ENCODE measurements at regions not wholly inside any gene's neighbourhood (a gene's known extent, or its start where the extent isn't known, plus 50 kb on each side); places are given as distances from the start of the nearest gene placed in this dataset.

- Histone ChIP-seq H3K9ac (ENCODE audit: low read depth, low read length) (no peak overlapping the region), H3K4me1 (ENCODE audit: control insufficient read depth, insufficient read depth, low read length) (no peaks in the 10 kb centered on the region), H3K36me3 (ENCODE audit: control insufficient read depth, insufficient read depth, low read length) (no peaks in the 10 kb centered on the region), H3K27me3 (ENCODE audit: control insufficient read depth, insufficient read depth, low read length) (no peaks in the 10 kb centered on the region), H3K4me3 (ENCODE audit: low read depth, low read length) (no peak overlapping the region), H3K9me3 (ENCODE audit: control insufficient read depth, insufficient read depth, low read length) (no peaks in the 10 kb centered on the region)
These were observed 92.6 kb downstream of the UNCX start for GRCh38 chr7:1325246-1325645.

- Histone ChIP-seq H3K4me1 (ENCODE audit: control insufficient read depth, insufficient read depth, low read length) (no peaks in the 10 kb centered on the region), H3K36me3 (ENCODE audit: control insufficient read depth, insufficient read depth, low read length) (no peaks in the 10 kb centered on the region), H3K4me3 (ENCODE audit: low read depth, low read length) (no peak overlapping the region), H3K9ac (ENCODE audit: low read depth, low read length) (no peak overlapping the region), H3K27me3 (ENCODE audit: control insufficient read depth, insufficient read depth, low read length) (no peaks in the 10 kb centered on the region), H3K9me3 (ENCODE audit: control insufficient read depth, insufficient read depth, low read length) (no peaks in the 10 kb centered on the region)
These were observed 93.2 kb downstream of the UNCX start for GRCh38 chr7:1325646-1326510.

- H3K4me3 ChIP-seq (ENCODE audit: low read depth, low read length): no peak overlapping the region
- no peaks in the 10 kb centered on the region for H3K36me3 ChIP-seq (ENCODE audit: control insufficient read depth, insufficient read depth, low read length)
- H3K9ac ChIP-seq (ENCODE audit: low read depth, low read length): no peak overlapping the region
- H3K9me3 ChIP-seq (ENCODE audit: control insufficient read depth, insufficient read depth, low read length): no peaks in the 10 kb centered on the region
- no peaks in the 10 kb centered on the region for H3K27me3 ChIP-seq (ENCODE audit: control insufficient read depth, insufficient read depth, low read length)
- H3K4me1 ChIP-seq (ENCODE audit: control insufficient read depth, insufficient read depth, low read length): no peaks in the 10 kb centered on the region
These were observed 93.8 kb downstream of the UNCX start for GRCh38 chr7:1326511-1326785.

GRCh38 chr7:1329261-1329660, 96.6 kb downstream of the UNCX start:
- Histone ChIP-seq H3K9me3 (ENCODE audit: control insufficient read depth, insufficient read depth, low read length) (no peaks in the 10 kb centered on the region), H3K9ac (ENCODE audit: low read depth, low read length) (no peak overlapping the region), H3K36me3 (ENCODE audit: control insufficient read depth, insufficient read depth, low read length) (no peaks in the 10 kb centered on the region), H3K4me3 (ENCODE audit: low read depth, low read length) (no peak overlapping the region), H3K27me3 (ENCODE audit: control insufficient read depth, insufficient read depth, low read length) (no peaks in the 10 kb centered on the region), H3K4me1 (ENCODE audit: control insufficient read depth, insufficient read depth, low read length) (no peaks in the 10 kb centered on the region)

- no peaks in the 10 kb centered on the region for H3K9me3 ChIP-seq (ENCODE audit: control insufficient read depth, insufficient read depth, low read length)
- no peak overlapping the region for H3K4me3 ChIP-seq (ENCODE audit: low read depth, low read length)
- H3K36me3 ChIP-seq (ENCODE audit: control insufficient read depth, insufficient read depth, low read length): no peaks in the 10 kb centered on the region
- no peaks in the 10 kb centered on the region for H3K27me3 ChIP-seq (ENCODE audit: control insufficient read depth, insufficient read depth, low read length)
- no peak overlapping the region for H3K9ac ChIP-seq (ENCODE audit: low read depth, low read length)
- H3K4me1 ChIP-seq (ENCODE audit: control insufficient read depth, insufficient read depth, low read length): no peaks in the 10 kb centered on the region
These were observed 97.5 kb downstream of the UNCX start for GRCh38 chr7:1329966-1330800.

GRCh38 chr7:1330801-1331425, 98.2 kb downstream of the UNCX start:
- Histone ChIP-seq H3K9ac (ENCODE audit: low read depth, low read length) (no peak overlapping the region), H3K9me3 (ENCODE audit: control insufficient read depth, insufficient read depth, low read length) (no peaks in the 10 kb centered on the region), H3K36me3 (ENCODE audit: control insufficient read depth, insufficient read depth, low read length) (no peaks in the 10 kb centered on the region), H3K4me3 (ENCODE audit: low read depth, low read length) (no peak overlapping the region), H3K27me3 (ENCODE audit: control insufficient read depth, insufficient read depth, low read length) (no peaks in the 10 kb centered on the region), H3K4me1 (ENCODE audit: control insufficient read depth, insufficient read depth, low read length) (no peaks in the 10 kb centered on the region)

GRCh38 chr7:1331561-1332467, 99.1 kb downstream of the UNCX start:
- Histone ChIP-seq H3K27me3 (ENCODE audit: control insufficient read depth, insufficient read depth, low read length) (no peaks in the 10 kb centered on the region), H3K9ac (ENCODE audit: low read depth, low read length) (no peak overlapping the region), H3K36me3 (ENCODE audit: control insufficient read depth, insufficient read depth, low read length) (no peaks in the 10 kb centered on the region), H3K9me3 (ENCODE audit: control insufficient read depth, insufficient read depth, low read length) (no peaks in the 10 kb centered on the region), H3K4me1 (ENCODE audit: control insufficient read depth, insufficient read depth, low read length) (no peaks in the 10 kb centered on the region), H3K4me3 (ENCODE audit: low read depth, low read length) (no peak overlapping the region)

- Histone ChIP-seq H3K4me3 (ENCODE audit: low read depth, low read length) (no peak overlapping the region), H3K9me3 (ENCODE audit: control insufficient read depth, insufficient read depth, low read length) (no peaks in the 10 kb centered on the region), H3K4me1 (ENCODE audit: control insufficient read depth, insufficient read depth, low read length) (no peaks in the 10 kb centered on the region), H3K9ac (ENCODE audit: low read depth, low read length) (no peak overlapping the region), H3K36me3 (ENCODE audit: control insufficient read depth, insufficient read depth, low read length) (no peaks in the 10 kb centered on the region), H3K27me3 (ENCODE audit: control insufficient read depth, insufficient read depth, low read length) (no peaks in the 10 kb centered on the region)
These were observed 103.8 kb downstream of the UNCX start for GRCh38 chr7:1336509-1336908.

- no peaks in the 10 kb centered on the region for H3K9me3 ChIP-seq (ENCODE audit: control insufficient read depth, insufficient read depth, low read length)
- no peaks in the 10 kb centered on the region for H3K4me1 ChIP-seq (ENCODE audit: control insufficient read depth, insufficient read depth, low read length)
- no peaks in the 10 kb centered on the region for H3K27me3 ChIP-seq (ENCODE audit: control insufficient read depth, insufficient read depth, low read length)
These were observed 106.9 kb downstream of the UNCX start for GRCh38 chr7:1339611-1340010.

GRCh38 chr7:1340031-1340430, 107.4 kb downstream of the UNCX start:
- no peaks in the 10 kb centered on the region for H3K36me3 ChIP-seq (ENCODE audit: control insufficient read depth, insufficient read depth, low read length)
- H3K4me1 ChIP-seq (ENCODE audit: control insufficient read depth, insufficient read depth, low read length): no peaks in the 10 kb centered on the region
- no peak overlapping the region for H3K9ac ChIP-seq (ENCODE audit: low read depth, low read length)
- H3K9me3 ChIP-seq (ENCODE audit: control insufficient read depth, insufficient read depth, low read length): no peaks in the 10 kb centered on the region
- H3K27me3 ChIP-seq (ENCODE audit: control insufficient read depth, insufficient read depth, low read length): no peaks in the 10 kb centered on the region
- H3K4me3 ChIP-seq (ENCODE audit: low read depth, low read length): no peak overlapping the region

More at GRCh38 chr7:1339611-1340010, 106.9 kb downstream of the UNCX start:
- no peak overlapping the region for H3K4me3 ChIP-seq (ENCODE audit: low read depth, low read length)
- H3K9ac ChIP-seq (ENCODE audit: low read depth, low read length): no peak overlapping the region
- H3K36me3 ChIP-seq (ENCODE audit: control insufficient read depth, insufficient read depth, low read length): no peaks in the 10 kb centered on the region
